Hematopoietic multipotent progenitor cell treated with erythropoietin and hydrocortisone succinate and interleukin-3 and kit ligand, for 8 days (in vitro differentiated cells): ENCODE measurements at regions not wholly inside any gene's neighbourhood (a gene's known extent, or its start where the extent isn't known, plus 50 kb on each side); places are given as distances from the start of the nearest gene placed in this dataset.
"Not testable (repeated sequence)": the region's sequence is repeated elsewhere in the genome, so short reads cannot be mapped to it uniquely, and the experiment has no call there.

Experiments
- DNase-seq: peaks from one replicate; pipeline ENCODE4 v3.0.0-alpha.2; 2015

DNA sequence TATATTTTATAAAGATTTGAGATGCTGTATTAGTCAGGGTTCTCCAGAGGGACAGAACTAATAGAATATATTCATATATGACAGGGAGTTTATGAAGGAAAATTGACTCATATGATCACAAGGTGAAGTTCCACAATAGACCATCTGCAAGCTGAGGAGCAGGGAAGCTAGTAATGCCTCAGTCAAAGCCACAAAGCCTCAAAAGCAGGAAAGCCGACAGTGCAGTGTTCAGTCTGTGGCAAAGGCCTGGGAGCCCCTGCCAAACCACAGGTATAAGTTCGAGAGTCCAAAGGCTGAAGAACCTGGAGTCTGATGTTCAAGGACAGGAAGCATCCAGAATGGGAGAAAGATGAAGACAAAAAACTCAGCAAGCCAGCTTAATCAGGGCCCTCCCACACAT is 382.2 kb downstream of the LRRC70 start:
- no peak for DNase-seq

DNA sequence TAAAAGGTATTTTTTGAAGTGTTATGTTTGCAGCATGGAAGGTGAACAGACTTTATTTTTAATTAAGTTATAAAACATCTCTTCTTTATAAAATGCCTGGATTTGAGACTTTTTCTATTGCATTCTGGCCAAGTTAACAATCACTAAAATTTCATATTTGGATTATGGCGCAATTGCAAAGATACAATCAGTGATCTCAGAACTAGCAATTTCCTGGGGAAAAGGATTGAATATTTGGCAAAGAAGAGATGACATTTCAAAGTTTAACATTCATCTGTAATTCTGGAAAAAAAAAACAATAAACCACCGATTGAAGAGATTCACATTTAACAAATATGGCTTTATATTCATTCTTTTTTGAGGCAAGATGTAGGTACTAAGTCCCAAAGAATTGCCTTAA is 378.0 kb downstream of the LRRC70 start:
- no peak for DNase-seq

DNA sequence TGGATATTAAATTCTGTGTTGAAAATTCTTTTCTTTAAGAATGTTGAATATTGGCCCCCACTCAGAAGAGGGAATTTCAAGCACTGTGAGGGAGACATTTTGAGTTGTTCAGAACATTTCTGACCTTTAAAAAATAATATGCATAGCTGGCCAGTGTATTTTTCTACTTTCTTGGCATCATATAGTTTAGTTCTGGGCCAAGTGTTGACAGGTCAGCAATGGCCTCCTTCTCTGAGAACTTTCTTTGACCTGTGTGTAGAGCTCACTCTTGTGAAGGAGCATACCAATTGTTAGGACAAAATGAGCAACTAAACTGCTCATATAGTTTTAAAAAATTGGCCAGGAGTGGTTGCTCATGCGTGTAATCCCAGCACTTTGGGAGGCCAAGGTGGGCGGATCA is 376.0 kb downstream of the LRRC70 start:
- DNase-seq, result no peak

DNA sequence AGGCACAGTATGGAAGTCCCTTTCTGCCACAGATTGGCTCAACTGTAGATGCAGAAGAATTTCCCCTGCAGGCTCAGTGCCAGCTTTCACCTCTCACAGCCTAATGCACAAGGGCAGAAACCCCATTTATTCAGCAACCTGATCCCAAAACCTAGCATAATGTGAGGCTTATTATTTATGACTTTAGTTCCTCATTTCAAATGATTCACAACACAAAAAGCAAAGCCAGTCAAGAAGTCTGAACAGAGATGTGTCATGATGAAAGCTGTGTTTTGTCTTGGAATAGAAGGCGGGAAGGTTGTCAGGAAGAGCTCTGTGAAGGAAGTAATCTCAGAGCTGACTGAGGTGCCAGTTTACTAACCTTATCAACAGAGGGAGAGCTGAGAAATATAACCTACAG is 369.7 kb downstream of the LRRC70 start:
- DNase-seq, result no peak

DNA sequence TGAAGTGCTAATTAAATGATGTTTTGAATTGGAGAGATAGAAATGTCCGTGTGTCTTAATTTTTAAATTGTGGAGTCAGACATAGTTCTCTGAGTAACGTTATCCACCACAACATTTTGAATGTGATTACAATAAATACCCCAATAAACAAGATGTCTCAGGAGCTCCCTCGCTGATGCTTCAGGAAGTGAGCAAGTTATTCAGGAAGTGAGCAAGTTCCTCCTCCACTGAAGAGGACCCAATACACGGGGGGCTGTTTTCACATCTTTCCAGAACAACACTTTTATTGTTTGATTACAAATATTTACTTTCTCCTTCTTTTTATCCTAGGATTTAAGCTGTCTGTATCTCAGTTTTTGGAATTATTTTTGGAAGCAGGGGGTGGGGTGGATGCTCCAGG is 363.8 kb downstream of the LRRC70 start:
- no peak for DNase-seq

DNA sequence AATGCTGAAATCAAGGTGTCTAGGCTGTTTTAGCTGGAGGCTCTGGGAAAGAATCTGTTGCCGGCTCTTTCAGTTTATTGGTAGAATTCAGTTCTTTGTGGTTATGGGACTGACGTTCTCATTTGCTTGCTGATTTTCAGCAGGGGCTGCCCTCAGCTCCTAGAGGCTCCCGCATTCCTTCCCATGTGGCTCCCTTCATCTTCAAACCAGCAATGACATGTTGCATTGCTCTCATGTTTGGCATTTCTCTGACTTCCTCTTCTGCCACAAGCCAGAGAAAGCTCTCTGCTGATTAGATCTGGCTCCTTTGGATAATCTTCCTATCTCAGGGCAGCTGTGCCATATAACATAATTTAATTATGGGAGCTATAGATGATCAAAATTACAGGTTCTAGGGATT is 360.3 kb downstream of the LRRC70 start:
- DNase-seq, result no peak

DNA sequence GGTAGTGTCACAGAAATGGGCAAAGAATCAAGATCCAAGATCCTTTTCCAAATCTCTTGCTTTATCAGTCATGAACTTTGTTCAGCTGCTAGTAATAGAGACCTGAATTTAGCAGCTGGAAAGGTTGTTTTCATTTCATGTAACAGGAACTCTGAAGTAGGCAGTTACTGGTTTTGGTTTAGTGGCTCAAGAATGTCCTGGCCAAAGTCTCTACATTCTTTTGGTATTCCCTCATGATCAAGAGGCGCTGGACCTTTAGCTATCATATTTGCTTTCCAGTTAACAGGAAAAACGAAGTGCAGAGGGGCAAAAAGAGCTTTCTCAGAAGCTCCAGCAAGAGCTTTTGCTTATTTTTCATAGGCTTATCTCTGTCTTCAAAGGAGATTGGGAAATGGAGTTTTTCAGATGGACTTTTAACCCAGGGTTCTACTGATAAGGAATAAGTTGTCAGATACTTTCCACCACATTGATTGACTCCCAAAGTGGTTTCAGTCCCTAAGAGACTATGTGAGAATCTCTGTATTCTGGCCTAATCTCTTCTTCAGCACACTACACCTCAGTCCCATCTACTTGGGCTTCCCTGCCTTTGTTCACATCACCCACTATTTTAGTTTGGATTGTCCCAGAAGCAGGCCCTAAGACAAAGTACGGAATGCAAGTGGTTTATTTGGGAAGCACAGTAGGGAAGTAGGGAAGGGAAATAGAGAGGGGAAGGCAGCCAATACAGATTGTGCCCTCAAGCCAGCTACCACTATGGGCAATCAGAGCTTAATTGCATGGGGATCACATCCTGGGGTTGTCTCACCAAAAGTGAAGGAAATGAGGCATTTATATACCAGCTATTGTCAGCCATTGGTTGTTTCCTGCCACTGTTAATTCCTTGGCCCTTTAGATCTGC is 359.3 kb downstream of the LRRC70 start:
- no peak for DNase-seq

DNA sequence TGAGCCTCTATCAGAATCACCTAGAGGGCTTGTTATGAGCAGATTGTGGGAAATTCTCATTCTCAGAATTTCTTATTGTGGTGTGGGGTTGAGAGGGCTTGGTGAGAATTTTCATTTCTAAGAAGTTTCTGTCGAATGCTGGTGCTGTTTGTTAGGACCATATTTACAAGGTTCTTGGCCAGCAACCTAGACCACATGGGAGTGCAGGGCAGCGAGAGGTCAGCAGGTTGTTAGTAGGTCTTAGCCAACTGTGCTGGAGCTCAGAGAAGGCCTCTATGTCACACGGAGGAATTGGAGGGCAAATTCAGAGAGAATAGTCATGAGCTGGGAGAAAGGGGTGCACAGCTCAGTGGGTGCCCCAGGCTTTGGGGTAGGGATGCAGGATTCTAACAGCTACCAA is 357.0 kb downstream of the LRRC70 start:
- no peak for DNase-seq

DNA sequence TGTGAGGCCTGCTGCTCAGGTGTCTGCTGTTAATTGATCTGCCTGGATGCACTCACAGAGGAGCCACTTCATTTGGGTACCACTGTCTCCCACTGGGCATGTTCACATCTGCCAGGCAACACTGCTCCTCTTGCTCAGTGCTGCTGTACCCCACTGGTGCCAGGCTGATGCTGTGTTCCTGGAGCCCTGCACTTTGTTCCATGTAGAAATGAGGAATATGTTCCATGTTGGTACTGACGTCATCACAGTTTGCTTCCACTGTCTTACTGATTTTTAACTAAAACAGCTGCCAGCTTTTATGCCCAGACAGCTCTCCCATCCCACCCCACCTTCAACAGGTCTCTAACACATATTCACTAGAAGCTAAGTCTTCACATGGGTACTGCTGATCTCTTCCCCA is 355.7 kb downstream of the LRRC70 start:
- no peak for DNase-seq

DNA sequence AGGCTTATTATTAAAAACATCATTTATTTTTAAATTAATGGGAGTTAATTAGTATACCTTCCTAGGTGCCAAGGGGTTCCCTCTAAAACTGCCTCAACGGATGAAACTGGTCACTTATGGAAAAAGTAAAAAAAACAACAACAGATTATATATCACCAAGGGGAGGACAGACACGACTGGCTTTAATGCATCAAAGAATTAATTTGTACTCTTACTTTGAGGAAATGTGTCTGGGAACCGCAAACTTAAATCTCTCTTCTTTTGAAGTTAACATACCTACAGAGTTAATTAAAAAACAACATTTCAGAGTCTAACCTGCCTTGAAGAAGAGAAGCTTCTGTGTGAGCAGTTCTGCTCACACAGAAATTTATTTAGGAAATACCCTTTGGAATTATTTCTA is 354.6 kb downstream of the LRRC70 start:
- no peak for DNase-seq

DNA sequence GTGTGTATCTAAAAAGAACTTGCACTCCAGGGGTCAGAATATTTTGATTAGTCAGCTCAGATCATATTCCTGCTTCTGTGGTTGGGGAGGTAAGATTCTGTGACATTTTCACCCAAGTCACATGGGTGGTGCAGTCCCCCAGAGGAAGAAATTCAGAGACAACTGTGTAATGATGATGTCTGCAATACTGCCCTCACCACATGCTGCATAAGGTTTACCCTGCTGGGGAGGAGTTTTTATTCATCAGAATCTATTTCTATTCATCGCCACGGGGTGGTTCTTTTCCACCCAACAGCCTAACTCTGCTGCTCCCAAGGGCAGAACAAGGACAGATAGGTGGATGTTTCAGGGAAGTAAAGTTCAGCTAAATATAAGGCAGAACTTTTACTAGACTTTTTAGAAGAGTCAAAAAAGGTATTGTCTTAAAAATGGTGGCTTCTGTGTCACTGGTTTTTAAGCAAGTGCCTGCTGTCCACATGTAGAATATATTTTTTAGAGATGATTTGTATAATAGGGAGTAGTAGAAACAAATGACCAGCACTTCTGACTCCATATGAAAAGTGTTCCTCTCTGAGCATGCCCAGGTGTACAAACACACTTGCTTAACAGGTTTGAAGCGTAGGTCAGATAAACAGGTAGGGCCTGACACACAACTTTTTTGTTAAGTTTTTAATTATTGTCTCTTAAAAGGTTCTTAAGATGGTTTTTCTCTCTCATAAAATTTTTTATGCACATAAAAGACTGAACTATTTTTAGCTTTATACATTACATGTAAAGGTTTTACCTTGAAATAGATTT is 352.7 kb downstream of the LRRC70 start:
- no peak for DNase-seq

DNA sequence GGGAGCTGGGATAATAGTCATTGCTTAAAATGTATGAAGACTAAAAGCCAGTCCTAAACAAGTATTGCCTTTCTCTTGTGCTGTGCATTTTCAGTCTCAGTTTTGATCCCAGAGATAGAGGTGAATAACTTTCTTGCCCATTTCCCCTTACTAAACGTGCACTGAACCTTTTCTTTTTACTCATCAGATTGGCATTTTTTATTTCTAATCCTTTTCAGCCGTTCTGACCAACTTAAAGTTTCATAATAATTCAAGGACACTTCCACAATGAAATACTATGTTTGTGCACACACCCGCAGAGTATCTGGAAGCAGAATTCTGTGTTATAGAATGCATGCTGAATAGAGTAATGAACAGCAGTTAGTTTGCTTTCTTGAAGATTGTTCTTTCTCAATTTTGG is 343.6 kb downstream of the LRRC70 start:
- DNase-seq, result no peak

DNA sequence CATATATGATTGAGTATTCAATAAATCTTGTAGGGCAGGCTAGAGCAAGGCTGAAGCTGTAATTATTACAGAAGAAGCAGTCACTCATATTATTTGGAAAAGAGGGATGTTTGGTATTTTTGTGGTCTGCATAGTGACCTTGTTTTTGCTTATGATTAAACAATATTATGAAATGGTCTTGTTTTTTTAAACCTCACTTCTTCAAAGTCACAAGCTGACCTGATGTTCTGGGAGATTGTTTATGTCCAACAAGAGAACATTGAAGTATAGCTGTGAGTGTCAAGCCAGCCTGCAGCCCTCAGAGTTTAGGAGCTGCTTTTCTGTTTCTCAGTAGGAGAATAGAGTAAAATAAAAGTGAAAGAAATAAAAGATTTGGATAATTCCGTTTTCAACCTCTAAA is 342.2 kb downstream of the LRRC70 start:
- DNase-seq, result no peak

DNA sequence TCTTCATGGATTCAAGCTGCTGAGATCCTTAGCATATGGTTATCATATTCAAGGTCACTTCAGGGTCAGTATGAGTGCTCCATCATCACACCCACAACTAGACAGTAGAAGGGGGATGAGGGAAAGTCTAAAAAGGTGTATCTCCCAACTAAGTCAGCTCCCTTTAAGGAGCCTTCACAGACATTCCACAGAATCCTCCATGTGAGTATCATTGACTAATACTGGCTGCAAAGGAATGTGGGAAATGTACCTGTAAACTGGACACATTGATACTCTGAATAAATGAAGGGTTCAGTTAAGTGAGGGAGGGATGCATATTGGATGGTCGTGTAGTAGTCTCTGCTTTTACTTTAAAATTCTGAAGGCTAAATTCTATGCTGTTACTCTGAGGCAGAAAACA is 330.7 kb downstream of the LRRC70 start:
- DNase-seq, result no peak

DNA sequence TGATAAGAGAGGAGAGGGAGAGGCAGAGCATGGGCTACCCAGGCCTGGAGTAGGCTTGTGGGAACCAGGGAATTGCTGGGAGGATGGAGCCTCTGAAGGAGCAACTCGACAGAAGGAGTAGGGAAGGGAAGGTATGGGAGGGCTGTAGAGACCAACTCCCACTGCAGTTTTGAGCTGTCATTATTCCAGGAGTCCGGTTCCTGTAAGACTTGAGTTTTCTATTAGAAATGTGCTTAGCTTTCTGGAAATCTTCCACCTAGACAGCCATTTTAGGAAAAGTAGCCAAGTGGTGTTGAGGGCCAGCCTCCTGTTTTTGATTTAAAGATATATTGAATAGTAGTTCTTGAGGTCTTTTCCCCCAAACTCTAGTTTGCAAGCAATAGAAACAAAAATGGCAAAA is 323.5 kb downstream of the LRRC70 start:
- DNase-seq, result no peak

DNA sequence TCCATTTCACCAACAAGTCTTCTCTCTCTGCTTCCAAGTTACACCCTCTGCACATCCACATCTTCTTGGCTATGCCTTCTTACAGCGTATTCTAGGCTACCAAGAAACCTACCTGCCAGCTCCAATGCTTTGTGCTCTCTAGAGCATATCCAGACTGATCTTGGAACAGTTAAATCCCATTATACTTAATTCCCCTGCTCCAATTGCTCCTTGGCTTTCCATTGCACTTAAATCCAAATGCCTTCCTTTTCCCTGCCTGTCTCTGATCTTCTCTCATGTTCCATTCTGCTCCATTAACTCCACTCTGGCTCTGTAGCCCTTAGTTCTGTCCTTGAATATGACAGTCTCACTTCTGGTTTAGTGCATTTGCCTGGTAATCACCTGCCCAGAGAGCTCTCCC is 322.4 kb downstream of the LRRC70 start:
- DNase-seq, result no peak

DNA sequence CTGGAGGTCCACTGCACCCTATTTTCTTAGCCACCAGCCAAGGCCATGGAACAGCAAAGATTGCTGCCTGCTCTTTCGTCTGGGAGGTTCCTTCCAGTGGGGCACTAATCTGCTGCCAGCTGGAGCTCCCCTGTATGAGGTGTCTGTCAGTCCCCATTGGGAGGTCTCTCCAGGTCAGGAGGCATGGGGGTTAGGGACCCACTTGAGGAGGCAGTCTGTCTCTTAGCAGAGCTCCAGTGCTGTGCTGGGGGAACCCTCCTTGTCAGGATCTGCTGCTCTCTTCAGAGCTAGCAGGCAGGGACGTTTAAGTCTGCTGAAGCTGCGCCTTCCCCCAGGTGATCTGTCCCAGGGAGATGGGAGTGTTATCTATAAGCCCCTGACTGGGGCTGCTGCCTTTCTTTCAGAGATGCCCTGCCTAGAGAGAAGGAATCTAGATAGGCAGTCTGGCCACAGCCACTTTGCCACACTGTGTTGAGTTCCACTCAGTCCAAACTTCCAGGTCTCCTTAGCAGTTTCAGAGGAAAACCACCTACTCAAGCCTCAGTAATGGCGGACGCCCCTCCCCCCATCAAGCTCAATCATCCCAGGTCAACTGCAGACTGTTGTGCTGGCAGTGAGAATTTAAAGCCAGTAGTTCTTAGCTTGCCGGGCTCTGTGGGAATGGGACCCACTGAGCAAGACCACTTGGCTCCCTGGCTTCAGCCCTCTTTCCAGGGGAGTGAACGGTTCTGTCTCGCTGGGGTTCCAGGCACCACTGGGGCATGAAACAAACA is 317.7 kb downstream of the LRRC70 start:
- no peak for DNase-seq

DNA sequence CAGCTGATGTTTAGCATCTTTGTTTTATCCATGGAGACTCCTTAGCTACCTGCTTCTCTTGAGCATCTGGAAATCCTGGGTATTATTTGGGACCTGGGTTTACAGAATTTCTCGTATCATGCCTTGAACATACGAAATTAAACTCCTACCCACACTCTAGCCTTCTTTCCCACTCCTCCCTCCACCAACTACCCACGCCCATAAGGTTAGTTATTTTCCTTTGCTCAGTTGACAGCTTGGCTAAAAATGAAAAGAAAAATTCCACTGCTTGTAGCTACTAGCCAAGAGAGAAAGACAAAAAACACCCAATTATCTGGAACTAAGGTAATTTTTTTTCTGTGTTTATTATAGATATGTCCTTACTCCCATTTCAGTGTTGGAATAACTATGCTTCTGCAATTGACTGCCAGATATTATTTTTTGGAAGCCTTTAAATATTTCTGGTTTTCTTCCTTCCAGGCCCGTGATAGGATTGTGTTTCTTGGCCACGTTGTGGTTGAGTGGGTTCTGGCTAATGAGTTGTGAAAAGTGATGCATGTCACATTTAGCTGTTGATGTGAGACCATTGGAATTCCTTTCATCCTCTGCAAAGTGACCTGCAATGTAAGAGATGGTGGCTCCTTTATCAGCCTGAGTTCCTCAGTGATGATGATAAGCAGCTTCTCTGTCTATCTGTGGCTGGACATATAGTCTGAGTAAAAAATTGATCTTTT is 308.1 kb downstream of the LRRC70 start:
- DNase-seq, result no peak

DNA sequence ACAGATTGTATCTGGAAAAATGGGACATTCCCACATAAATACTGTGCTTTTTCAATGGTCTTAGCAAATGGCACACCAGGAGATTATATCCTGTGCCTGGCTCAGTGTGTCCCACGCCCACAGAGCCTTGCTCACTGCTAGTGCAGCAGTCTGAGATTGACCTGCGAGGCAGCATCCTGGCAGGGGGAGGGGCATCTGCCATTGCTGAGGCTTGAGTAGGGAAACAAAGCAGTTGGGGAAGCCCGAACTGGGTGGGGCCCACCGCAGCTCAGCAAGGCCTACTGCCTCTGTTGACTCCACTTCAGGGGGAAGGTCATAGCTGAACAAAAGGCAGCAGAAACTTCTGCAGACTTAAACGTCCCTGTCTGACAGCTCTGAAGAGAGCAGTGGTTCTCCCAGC is 258.7 kb downstream of the LRRC70 start:
- not testable (repeated sequence) for DNase-seq

DNA sequence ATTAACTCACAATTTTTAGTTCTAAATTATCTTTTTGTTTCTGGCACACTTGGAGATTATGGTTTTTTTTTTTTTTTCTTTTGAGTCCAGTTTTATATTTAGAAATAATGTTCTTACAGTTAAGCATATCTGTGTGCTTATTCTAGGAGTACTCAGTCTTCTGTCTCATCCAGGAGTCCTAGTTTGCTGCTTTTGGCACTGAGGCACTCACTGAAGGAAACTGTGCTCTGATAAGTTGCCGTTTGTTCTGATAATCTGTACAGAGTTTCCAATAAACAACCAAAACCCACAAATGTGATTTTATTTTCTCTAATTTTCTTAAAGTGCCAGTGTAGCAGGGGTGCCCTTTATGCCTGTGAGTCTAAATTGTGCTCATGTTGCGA is 251.0 kb downstream of the LRRC70 start:
- no peak for DNase-seq

DNA sequence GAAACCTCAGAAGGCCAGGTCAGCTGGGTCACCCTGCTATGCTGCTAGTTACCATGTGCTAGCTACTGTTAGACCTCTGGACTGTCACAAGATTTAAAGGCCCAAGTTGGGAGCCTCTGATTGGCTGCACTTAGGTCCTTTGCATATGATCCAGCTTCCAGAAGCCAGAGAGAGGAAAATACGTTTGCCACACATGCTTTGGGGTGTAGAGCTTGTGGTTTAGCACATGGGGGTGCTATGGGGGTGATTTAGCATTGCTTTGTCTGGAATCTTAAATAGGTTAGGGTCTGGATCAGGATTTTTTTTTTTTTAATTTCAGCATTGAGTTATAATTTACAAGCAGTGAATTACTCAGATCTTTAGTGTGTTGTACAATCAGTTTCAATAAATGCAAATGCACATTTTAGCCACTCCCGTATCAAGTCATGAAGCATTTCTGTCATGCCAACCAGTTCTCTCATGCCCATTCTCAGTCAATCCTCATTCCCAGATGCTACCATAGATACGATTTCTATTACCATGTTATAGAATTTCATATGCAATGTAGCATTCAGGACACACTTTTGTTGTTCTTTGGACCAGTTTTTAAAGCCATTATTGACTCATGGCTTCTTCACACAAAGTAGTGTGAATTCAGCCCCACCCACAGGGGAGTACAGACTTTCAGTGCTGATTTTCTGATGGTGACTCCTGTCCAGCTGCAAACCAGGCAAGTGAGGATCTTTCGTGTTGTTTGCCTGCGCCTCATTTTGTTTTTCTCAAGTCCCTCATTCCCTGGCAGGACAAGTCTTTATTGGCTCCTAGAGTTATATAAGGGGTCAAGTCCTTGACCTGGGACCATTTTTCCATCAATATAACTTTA is 250.4 kb downstream of the LRRC70 start:
- no peak for DNase-seq
